ENCODE measurements at regions not wholly inside any gene's neighbourhood (a gene's known extent, or its start where the extent isn't known, plus 50 kb on each side); places are given as distances from the start of the nearest gene placed in this dataset.

DNA sequence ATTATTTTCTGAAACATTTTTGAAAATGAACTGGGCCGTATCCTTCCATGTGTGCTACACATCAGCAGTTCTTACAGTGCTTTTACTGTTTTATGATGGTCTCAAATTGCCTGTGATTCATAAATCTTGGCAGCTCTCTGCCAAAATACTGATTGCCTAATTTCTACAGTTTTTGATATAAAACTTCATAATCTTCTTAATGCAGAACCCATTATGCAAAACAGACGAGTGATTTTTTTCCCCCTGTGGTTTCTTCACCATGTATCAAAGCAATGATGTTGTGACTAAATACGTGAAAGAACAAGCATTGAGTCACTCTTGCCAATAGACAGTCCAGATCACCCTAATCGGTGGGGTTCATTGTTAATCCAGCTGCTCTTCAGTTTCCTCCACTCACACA is 156.4 kb upstream of the WDR1 start:
- no peak for DNase-seq (ENCODE audit: low spot score)
- no peaks in the 10 kb centered on the region for H3K36me3 Mint-ChIP-seq (ENCODE audit: low read depth)
- H3K4me1 Mint-ChIP-seq (ENCODE audit: low read depth) = no peaks in the 10 kb centered on the region
- H3K4me3 Mint-ChIP-seq (ENCODE audit: unreplicated experiment) = no peak overlapping the region
- TF ChIP-seq, protein P1, sequence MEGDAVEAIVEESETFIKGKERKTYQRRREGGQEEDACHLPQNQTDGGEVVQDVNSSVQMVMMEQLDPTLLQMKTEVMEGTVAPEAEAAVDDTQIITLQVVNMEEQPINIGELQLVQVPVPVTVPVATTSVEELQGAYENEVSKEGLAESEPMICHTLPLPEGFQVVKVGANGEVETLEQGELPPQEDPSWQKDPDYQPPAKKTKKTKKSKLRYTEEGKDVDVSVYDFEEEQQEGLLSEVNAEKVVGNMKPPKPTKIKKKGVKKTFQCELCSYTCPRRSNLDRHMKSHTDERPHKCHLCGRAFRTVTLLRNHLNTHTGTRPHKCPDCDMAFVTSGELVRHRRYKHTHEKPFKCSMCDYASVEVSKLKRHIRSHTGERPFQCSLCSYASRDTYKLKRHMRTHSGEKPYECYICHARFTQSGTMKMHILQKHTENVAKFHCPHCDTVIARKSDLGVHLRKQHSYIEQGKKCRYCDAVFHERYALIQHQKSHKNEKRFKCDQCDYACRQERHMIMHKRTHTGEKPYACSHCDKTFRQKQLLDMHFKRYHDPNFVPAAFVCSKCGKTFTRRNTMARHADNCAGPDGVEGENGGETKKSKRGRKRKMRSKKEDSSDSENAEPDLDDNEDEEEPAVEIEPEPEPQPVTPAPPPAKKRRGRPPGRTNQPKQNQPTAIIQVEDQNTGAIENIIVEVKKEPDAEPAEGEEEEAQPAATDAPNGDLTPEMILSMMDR (IDR thresholded peaks at IDR 0.05) = no peak
- H3K9me3 Mint-ChIP-seq (ENCODE audit: low read depth) = no peaks in the 10 kb centered on the region
- H3K27me3 Mint-ChIP-seq (ENCODE audit: low read depth) = peaks cover 3% of the 10 kb centered on the region
- no peak overlapping the region for H3K27ac Mint-ChIP-seq (ENCODE audit: unreplicated experiment)

DNA sequence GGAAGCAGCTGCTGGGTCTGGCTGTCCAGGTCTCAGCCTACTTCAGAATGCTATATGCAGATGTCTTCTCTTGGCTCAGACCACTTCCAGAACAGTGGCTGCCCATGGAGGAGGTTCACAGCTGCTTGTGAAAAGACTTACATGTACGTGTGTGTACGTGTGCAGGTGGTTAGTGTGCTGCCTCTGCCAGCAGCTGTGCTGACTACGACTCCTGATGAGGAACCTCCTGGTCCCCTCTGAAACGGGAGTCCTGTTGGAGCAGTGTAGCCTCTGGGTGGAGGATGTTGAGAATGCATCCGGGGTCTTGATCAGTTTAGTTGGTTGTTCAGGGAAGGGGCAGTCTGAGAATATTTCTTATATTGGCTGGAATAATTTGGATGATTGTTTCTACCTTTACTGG is 155.9 kb upstream of the WDR1 start:
- DNase-seq (ENCODE audit: low spot score) = no peak
- Mint-ChIP-seq H3K4me3 (ENCODE audit: unreplicated experiment) (no peak overlapping the region), H3K36me3 (ENCODE audit: low read depth) (no peaks in the 10 kb centered on the region), H3K27me3 (ENCODE audit: low read depth) (peaks cover 3% of the 10 kb centered on the region), H3K9me3 (ENCODE audit: low read depth) (no peaks in the 10 kb centered on the region), H3K4me1 (ENCODE audit: low read depth) (no peaks in the 10 kb centered on the region), H3K27ac (ENCODE audit: unreplicated experiment) (no peak overlapping the region)
- TF ChIP-seq, protein P1 (IDR thresholded peaks at IDR 0.05) = no peak

DNA sequence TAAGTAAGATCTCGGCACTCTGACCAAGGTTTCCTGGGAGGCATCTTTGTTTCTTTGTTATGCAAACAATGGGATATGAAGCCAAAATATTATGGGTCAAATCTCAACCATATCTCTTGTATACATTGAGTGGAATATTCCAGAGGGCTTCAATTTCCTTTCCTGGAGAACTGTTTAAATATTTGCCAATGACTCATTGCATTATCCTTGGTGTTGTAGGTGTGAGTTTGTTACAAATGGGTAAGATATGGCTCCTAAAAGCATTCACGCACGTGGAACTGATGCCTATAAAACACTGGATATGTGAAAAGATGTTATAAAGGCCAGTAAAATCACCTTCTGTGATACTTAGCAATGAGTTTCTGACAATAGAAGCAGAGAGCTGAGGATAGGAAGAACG is 150.5 kb upstream of the WDR1 start:
- TF ChIP-seq, protein P1 (IDR thresholded peaks at IDR 0.05) = no peak
- H3K9me3 Mint-ChIP-seq (ENCODE audit: low read depth) = peaks cover 3% of the 10 kb centered on the region
- H3K36me3 Mint-ChIP-seq (ENCODE audit: low read depth) = no peaks in the 10 kb centered on the region
- no peak overlapping the region for H3K27ac Mint-ChIP-seq (ENCODE audit: unreplicated experiment)
- peaks cover 2% of the 10 kb centered on the region for H3K27me3 Mint-ChIP-seq (ENCODE audit: low read depth)
- no peaks in the 10 kb centered on the region for H3K4me1 Mint-ChIP-seq (ENCODE audit: low read depth)
- DNase-seq (ENCODE audit: low spot score) = no peak
- no peak overlapping the region for H3K4me3 Mint-ChIP-seq (ENCODE audit: unreplicated experiment)

DNA sequence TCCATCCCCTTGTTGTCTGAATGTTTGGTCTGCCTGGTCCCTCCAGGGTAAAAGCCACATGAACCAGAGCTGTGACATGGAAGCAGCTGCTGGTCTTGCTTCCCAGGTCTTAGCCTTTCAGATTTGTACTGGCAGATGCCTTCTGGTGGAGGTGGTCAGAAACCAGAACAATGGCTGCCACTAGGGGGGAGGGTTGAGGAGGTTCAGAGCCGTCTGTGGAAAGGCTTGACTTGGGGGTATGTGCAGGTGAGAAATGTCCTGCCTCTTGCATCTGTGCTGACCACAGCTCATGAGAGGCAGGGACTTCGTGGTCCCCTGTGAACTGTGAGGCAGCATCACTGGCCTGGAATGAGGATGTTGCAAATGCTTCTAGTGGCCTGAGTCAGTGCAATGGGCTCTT is 144.2 kb upstream of the WDR1 start:
- H3K36me3 Mint-ChIP-seq (ENCODE audit: low read depth) = no peaks in the 10 kb centered on the region
- H3K4me3 Mint-ChIP-seq (ENCODE audit: unreplicated experiment) = no peak overlapping the region
- H3K27ac Mint-ChIP-seq (ENCODE audit: unreplicated experiment) = no peak overlapping the region
- H3K4me1 Mint-ChIP-seq (ENCODE audit: low read depth) = no peaks in the 10 kb centered on the region
- H3K27me3 Mint-ChIP-seq (ENCODE audit: low read depth) = peaks cover 5% of the 10 kb centered on the region
- TF ChIP-seq, protein P1 (IDR thresholded peaks at IDR 0.05) = no peak
- H3K9me3 Mint-ChIP-seq (ENCODE audit: low read depth) = peaks cover 10% of the 10 kb centered on the region
- no peak for DNase-seq (ENCODE audit: low spot score)

DNA sequence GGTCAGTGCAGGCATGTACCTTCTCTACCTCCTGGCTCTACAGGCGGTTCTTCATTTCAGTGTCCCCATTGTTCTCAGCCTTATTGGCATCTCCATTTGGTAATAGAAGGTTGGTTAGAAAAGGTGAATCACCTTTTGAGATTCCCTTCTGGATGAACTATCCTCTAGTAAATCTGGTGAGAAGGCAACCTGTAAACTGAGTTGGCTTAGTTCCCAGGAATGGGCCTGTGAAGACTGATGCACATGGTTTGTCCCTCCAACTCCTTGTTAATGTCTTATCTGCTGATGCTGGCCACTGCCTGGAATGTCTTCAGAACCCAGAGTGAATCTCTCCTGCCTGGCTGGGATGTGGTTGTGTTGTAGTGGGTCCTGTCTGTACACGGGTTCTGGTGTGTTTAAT is 143.4 kb upstream of the WDR1 start:
- H3K36me3 Mint-ChIP-seq (ENCODE audit: low read depth) = no peaks in the 10 kb centered on the region
- H3K4me1 Mint-ChIP-seq (ENCODE audit: low read depth) = no peaks in the 10 kb centered on the region
- H3K27ac Mint-ChIP-seq (ENCODE audit: unreplicated experiment) = no peak overlapping the region

More for the DNA sequence above, 143.4 kb upstream of the WDR1 start:
- DNase-seq (ENCODE audit: low spot score) = no peak
- Mint-ChIP-seq H3K9me3 (ENCODE audit: low read depth) (peaks cover 10% of the 10 kb centered on the region), H3K27me3 (ENCODE audit: low read depth) (peaks cover 5% of the 10 kb centered on the region), H3K4me3 (ENCODE audit: unreplicated experiment) (no peak overlapping the region)
- TF ChIP-seq, protein P1 (IDR thresholded peaks at IDR 0.05) = no peak

All from chondrocyte (in vitro differentiated cells).